ENCODE measurements at regions not wholly inside any gene's neighbourhood (a gene's known extent, or its start where the extent isn't known, plus 50 kb on each side); places are given as distances from the start of the nearest gene placed in this dataset.

DNA sequence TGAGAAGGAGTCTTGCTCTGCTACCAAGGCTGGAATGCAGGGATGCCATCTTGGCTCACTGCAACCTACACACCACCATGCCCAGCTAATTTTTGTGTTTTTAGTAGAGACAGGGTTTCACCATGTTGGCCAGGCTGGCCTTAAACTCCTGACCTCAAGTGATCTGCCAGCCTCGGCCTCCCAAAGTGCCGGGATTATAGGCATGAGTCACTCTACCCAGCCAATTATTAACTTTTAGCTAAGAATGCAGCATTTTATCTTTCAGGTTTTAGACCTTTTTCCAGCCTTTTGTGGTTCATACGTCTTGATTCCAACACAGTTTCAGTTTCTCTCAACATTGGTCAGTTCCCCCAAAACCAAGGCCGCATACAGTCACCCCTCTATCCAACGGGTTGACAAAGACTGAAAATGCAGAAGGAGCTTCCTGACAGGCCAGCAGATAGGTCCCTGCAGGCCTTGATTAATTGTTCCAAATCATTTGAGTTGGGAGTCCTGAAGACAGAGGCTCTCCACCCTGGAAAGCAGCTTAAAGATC, 262.2 kb upstream of the KLHL29 start:
- TF ChIP-seq ELF4 (IDR thresholded peaks at IDR 0.05) (no peak), BHLHE40 (IDR thresholded peaks at IDR 0.05; ENCODE audit: borderline replicate concordance) (no peak), NFRKB (IDR thresholded peaks at IDR 0.05) (no peak)
